SK-N-SH (cell line): ENCODE measurements at regions not wholly inside any gene's neighbourhood (a gene's known extent, or its start where the extent isn't known, plus 50 kb on each side); places are given as distances from the start of the nearest gene placed in this dataset.

Experiments
- CTCF ChIA-PET: fragments of 300-600, 350-600 bp; formaldehyde crosslinking; extraction: SDS; loops from one replicate; lab custom pipeline; 2021; lab: Yijun Ruan, JAX
- POLR2A ChIA-PET: fragments of 350-600 bp; sonication (Branson Sonifier 250); formaldehyde crosslinking; extraction: SDS; loops from one replicate; lab custom pipeline; 2020; ENCODE audit warnings: antibody characterized with exemption, inconsistent platforms; lab: Yijun Ruan, JAX
- DNase-seq: peaks from one replicate; pipeline ENCODE4 v3.0.0; 2012
- H2AFZ ChIP-seq: fragments of 200-600 bp; sonication (generic); 2 replicates; pipeline ENCODE4 v1.8.1; 2016; ENCODE audit warnings: antibody characterized with exemption, mild to moderate bottlenecking, low read depth
- H3F3A ChIP-seq: fragments of 200-600 bp; sonication (generic); replicated peaks from 2 replicates; pipeline ENCODE3; 2016; ENCODE audit warnings: antibody characterized with exemption, mild to moderate bottlenecking; ENCODE audit not compliant: insufficient read depth
- H3K27ac ChIP-seq, 2 experiments: fragments of 200-500 bp in 1 of 2; fragments of 200-600 bp in 1 of 2; sonication (Bioruptor generic) in 1 of 2; sonication (generic), shearing (Covaris generic) in 1 of 2; 2 replicates each; pipeline versions ENCODE4 v1.5.1 to v1.6.1; 2014 to 2016; ENCODE audit warnings: low read depth in 2 of 2, inconsistent platforms in 1 of 2, low read length in 1 of 2, mild to moderate bottlenecking in 1 of 2, mixed read lengths in 1 of 2
- H3K27me3 ChIP-seq: fragments of 200-600 bp; sonication (generic), shearing (Covaris generic); 2 replicates; pipeline ENCODE4 v1.6.1; 2016; ENCODE audit warnings: mixed run types; ENCODE audit not compliant: insufficient read depth
- H3K36me3 ChIP-seq, 2 experiments: fragments of 200-500 bp in 1 of 2; fragments of 200-600 bp in 1 of 2; sonication (Bioruptor generic) in 1 of 2; sonication (generic) in 1 of 2; replicated peaks in 1 of 2; 2 replicates each; pipeline versions ENCODE3 to v1.5.1; 2014 to 2016; ENCODE audit warnings: low read length in 1 of 2, mild to moderate bottlenecking in 1 of 2; ENCODE audit not compliant: insufficient read depth in 2 of 2, control insufficient read depth in 1 of 2
- H3K4me1 ChIP-seq, 2 experiments: fragments of 200-500 bp in 1 of 2; fragments of 200-600 bp in 1 of 2; sonication (Bioruptor generic) in 1 of 2; sonication (generic), shearing (Covaris generic) in 1 of 2; 2 replicates each; pipeline versions ENCODE4 v1.5.1 to v1.6.1; 2014 to 2016; ENCODE audit warnings: low read depth in 1 of 2, low read length in 1 of 2, mixed run types in 1 of 2; ENCODE audit not compliant: insufficient read depth in 2 of 2, control insufficient read depth in 1 of 2
- H3K4me2 ChIP-seq: fragments of 200-600 bp; sonication (generic), shearing (Covaris generic); 2 replicates; pipeline ENCODE4 v1.6.1; 2017; ENCODE audit warnings: mixed run types
- H3K4me3 ChIP-seq, 2 experiments: fragments of 200-500 bp in 1 of 2; fragments of 200-600 bp in 1 of 2; sonication (Bioruptor generic) in 1 of 2; sonication (generic), shearing (Covaris generic) in 1 of 2; 2 replicates each; pipeline versions ENCODE4 v1.5.1 to v1.8.1; 2014 to 2016; ENCODE audit warnings: low read depth in 2 of 2, inconsistent platforms in 1 of 2, low read length in 1 of 2, mild to moderate bottlenecking in 1 of 2, mixed read lengths in 1 of 2, moderate library complexity in 1 of 2
- H3K79me2 ChIP-seq: fragments of 200-600 bp; sonication (generic); 2 replicates; pipeline ENCODE4 v1.8.1; 2017; ENCODE audit warnings: mild to moderate bottlenecking; ENCODE audit not compliant: insufficient read depth
- H3K9ac ChIP-seq: fragments of 200-600 bp; sonication (generic); 2 replicates; pipeline ENCODE4 v1.6.1; 2017; ENCODE audit warnings: mixed run types
- H3K9me2 ChIP-seq: fragments of 200-600 bp; sonication (generic); 2 replicates; pipeline ENCODE4 v1.6.1; 2017; ENCODE audit warnings: mixed run types
- H3K9me3 ChIP-seq: fragments of 200-600 bp; sonication (generic); 2 replicates; pipeline ENCODE4 v1.6.1; 2017; ENCODE audit warnings: mixed run types, mild to moderate bottlenecking, moderate library complexity
- H4K20me1 ChIP-seq: fragments of 200-600 bp; sonication (generic); 2 replicates; pipeline ENCODE4 v1.6.1; 2017; ENCODE audit warnings: mild to moderate bottlenecking, mixed run types; ENCODE audit not compliant: insufficient read depth
- CHD2 ChIP-seq: fragments of 150-350 bp; IDR thresholded peaks from 2 replicates; pipeline ENCODE4 v1.6.1; 2018; ENCODE audit warnings: low read length; ENCODE audit not compliant: partially characterized antibody
- EZH2phosphoT487 ChIP-seq: fragments of 200-600 bp; sonication (generic); IDR thresholded peaks from 2 replicates; pipeline ENCODE4 v1.6.1; 2017; ENCODE audit warnings: low read depth, mixed run types, mild to moderate bottlenecking, antibody characterized with exemption, moderate library complexity, borderline replicate concordance
- FOSL2 ChIP-seq: IDR thresholded peaks from 2 replicates; pipeline ENCODE4 v1.4.0; 2012; ENCODE audit warnings: low read depth, mild to moderate bottlenecking, moderate library complexity, borderline replicate concordance
- GABPA ChIP-seq: IDR thresholded peaks from 2 replicates; pipeline ENCODE4 v1.4.0; 2012; ENCODE audit warnings: low read depth, mild to moderate bottlenecking
- GATA2 ChIP-seq: sonication (generic); formaldehyde crosslinking; IDR thresholded peaks from 2 replicates; pipeline ENCODE4 v1.5.0; 2020; ENCODE audit warnings: mild to moderate bottlenecking, missing genetic modification reagents
- JUND ChIP-seq: IDR thresholded peaks from 2 replicates; pipeline ENCODE4 v1.4.0; 2012
- MXI1 ChIP-seq: IDR thresholded peaks from 2 replicates; pipeline ENCODE4 v1.6.1; 2012; ENCODE audit warnings: mild to moderate bottlenecking, low read depth, low read length, improper control_type of control experiment
- NFIC ChIP-seq: IDR thresholded peaks from 2 replicates; pipeline ENCODE4 v1.4.0; 2012; ENCODE audit warnings: borderline replicate concordance
- NRF1 ChIP-seq: IDR thresholded peaks from 2 replicates; pipeline ENCODE4 v1.6.1; 2012; ENCODE audit warnings: low read depth, mild to moderate bottlenecking, low read length
- RAD21 ChIP-seq: IDR thresholded peaks from 2 replicates; pipeline ENCODE4 v1.6.1; 2012; ENCODE audit warnings: mild to moderate bottlenecking, low read length
- REST ChIP-seq: IDR thresholded peaks from 2 replicates; pipeline ENCODE4 v1.6.1; 2012; ENCODE audit warnings: mild to moderate bottlenecking, low read depth, low read length, moderate library complexity
- RFX5 ChIP-seq: IDR thresholded peaks from 2 replicates; pipeline ENCODE4 v1.6.1; 2012; ENCODE audit warnings: mild to moderate bottlenecking, improper control_type of control experiment, low read length
- SIN3A ChIP-seq: IDR thresholded peaks from 2 replicates; pipeline ENCODE4 v1.6.1; 2012; ENCODE audit warnings: low read depth, mild to moderate bottlenecking, low read length, moderate library complexity, borderline replicate concordance
- SMC3 ChIP-seq: IDR thresholded peaks from 2 replicates; pipeline ENCODE4 v1.6.1; 2012; ENCODE audit warnings: low read depth, low read length, improper control_type of control experiment
- TAF1 ChIP-seq: IDR thresholded peaks from 2 replicates; pipeline ENCODE4 v1.6.1; 2012; ENCODE audit warnings: low read depth, mild to moderate bottlenecking, low read length, moderate library complexity, borderline replicate concordance
- TCF12 ChIP-seq: IDR thresholded peaks from 2 replicates; pipeline ENCODE4 v1.4.0; 2012
- TEAD4 ChIP-seq: IDR thresholded peaks from 2 replicates; pipeline ENCODE4 v1.4.0; 2012; ENCODE audit warnings: mild to moderate bottlenecking, borderline replicate concordance; ENCODE audit not compliant: insufficient read depth
- USF1 ChIP-seq: IDR thresholded peaks from 2 replicates; pipeline ENCODE4 v1.4.0; 2012; ENCODE audit warnings: low read depth, borderline replicate concordance
- USF2 ChIP-seq: fragments of 150-350 bp; IDR thresholded peaks from 2 replicates; pipeline ENCODE4 v1.6.1; 2017; ENCODE audit warnings: antibody characterized with exemption, low read length, low read depth, borderline replicate concordance
- ZBTB33 ChIP-seq: IDR thresholded peaks from 2 replicates; pipeline ENCODE4 v1.4.0; 2012; ENCODE audit warnings: low read depth, borderline replicate concordance
- WGBS: methylation state at CpG from one replicate; pipeline ENCODE4 v1.1.6; 2017; ENCODE audit warnings: low lambda C conversion rate; 5-methylcytosine and 5-hydroxymethylcytosine counted together

GRCh38 chr14:87411370-87411769 lies 581.6 kb downstream of the GALC start:
- Histone ChIP-seq H3K36me3 (no peaks in the 10 kb centered on the region), H3K27me3 (no peaks in the 10 kb centered on the region), H3K4me2 (no peak overlapping the region), H2AFZ (no peak overlapping the region), H3K27ac (no peak overlapping the region), H3K9ac (no peak overlapping the region), H3F3A (no peaks in the 10 kb centered on the region), H3K79me2 (no peaks in the 10 kb centered on the region), H3K4me1 (no peaks in the 10 kb centered on the region), H3K9me3 (no peaks in the 10 kb centered on the region), H3K4me3 (no peak overlapping the region), H4K20me1 (no peaks in the 10 kb centered on the region), H3K9me2 (no peaks in the 10 kb centered on the region)
- POLR2A ChIA-PET: no interaction called here
- WGBS: 0% methylated on average over 3 of the region's 3 CpGs
- TF ChIP-seq RAD21: no peak
- no peak for TF ChIP-seq NFIC
- no peak for TF ChIP-seq USF2
- TF ChIP-seq NRF1: no peak
- no peak for TF ChIP-seq SMC3
- no peak for TF ChIP-seq MXI1
- no peak for TF ChIP-seq CHD2
- no peak for TF ChIP-seq EZH2phosphoT487
- TF ChIP-seq SIN3A: no peak
- TF ChIP-seq USF1: no peak
- TF ChIP-seq JUND: no peak
- no peak for TF ChIP-seq RFX5
- no peak for TF ChIP-seq TAF1
- TF ChIP-seq GABPA: no peak
- TF ChIP-seq FOSL2: no peak
- no peak for TF ChIP-seq REST
- no peak for TF ChIP-seq TEAD4
- no peak for TF ChIP-seq TCF12
- no peak for TF ChIP-seq ZBTB33
- no peak for TF ChIP-seq GATA2 (CRISPR knock-in tag)
- no peak for DNase-seq
- CTCF ChIA-PET: no interaction called here
